ENCODE measurements at regions not wholly inside any gene's neighbourhood (a gene's known extent, or its start where the extent isn't known, plus 50 kb on each side); places are given as distances from the start of the nearest gene placed in this dataset.

DNA sequence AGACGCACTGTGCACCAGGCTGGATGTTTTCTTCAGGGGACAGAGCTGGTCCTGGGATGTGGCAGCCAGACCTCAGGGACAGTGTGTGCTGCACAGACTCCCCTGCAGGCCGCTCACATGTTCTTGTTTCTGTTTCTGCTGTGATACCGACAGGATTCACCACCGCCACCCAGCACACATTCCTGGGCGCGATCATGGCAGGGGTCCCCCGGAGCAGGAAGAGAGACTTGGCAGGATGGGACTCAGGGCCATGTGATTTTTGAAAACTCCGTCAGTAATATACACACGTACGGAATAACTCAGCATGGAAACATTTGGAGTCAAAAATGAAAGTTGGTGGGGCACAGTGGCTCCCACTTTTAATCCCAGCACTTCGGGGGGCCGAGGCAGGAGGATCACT is 79.0 kb downstream of the HAPSTR1 start:
- Histone ChIP-seq H3K27ac (replicated peaks) (no peak overlapping the region), H3K4me3 (replicated peaks; ENCODE audit: insufficient read depth, low read length) (no peak overlapping the region), H3K27me3 (ENCODE audit: insufficient read depth, poor library complexity, severe bottlenecking) (no peaks in the 10 kb centered on the region)
- no peak for DNase-seq (ENCODE audit: low read depth in 1 of 2, low spot score in 1 of 2)
- TF ChIP-seq POLR2AphosphoS5 (IDR thresholded peaks at IDR 0.05; ENCODE audit: low read depth) (no peak), GABPA (IDR thresholded peaks at IDR 0.05; ENCODE audit: low read depth) (no peak), SPI1 (IDR thresholded peaks at IDR 0.05; ENCODE audit: borderline replicate concordance, low read depth) (no peak)
- TF ChIP-seq, protein P1, sequence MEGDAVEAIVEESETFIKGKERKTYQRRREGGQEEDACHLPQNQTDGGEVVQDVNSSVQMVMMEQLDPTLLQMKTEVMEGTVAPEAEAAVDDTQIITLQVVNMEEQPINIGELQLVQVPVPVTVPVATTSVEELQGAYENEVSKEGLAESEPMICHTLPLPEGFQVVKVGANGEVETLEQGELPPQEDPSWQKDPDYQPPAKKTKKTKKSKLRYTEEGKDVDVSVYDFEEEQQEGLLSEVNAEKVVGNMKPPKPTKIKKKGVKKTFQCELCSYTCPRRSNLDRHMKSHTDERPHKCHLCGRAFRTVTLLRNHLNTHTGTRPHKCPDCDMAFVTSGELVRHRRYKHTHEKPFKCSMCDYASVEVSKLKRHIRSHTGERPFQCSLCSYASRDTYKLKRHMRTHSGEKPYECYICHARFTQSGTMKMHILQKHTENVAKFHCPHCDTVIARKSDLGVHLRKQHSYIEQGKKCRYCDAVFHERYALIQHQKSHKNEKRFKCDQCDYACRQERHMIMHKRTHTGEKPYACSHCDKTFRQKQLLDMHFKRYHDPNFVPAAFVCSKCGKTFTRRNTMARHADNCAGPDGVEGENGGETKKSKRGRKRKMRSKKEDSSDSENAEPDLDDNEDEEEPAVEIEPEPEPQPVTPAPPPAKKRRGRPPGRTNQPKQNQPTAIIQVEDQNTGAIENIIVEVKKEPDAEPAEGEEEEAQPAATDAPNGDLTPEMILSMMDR (IDR thresholded peaks at IDR 0.05; ENCODE audit: insufficient read depth, low read length) = no peak
- TF ChIP-seq, protein P2, sequence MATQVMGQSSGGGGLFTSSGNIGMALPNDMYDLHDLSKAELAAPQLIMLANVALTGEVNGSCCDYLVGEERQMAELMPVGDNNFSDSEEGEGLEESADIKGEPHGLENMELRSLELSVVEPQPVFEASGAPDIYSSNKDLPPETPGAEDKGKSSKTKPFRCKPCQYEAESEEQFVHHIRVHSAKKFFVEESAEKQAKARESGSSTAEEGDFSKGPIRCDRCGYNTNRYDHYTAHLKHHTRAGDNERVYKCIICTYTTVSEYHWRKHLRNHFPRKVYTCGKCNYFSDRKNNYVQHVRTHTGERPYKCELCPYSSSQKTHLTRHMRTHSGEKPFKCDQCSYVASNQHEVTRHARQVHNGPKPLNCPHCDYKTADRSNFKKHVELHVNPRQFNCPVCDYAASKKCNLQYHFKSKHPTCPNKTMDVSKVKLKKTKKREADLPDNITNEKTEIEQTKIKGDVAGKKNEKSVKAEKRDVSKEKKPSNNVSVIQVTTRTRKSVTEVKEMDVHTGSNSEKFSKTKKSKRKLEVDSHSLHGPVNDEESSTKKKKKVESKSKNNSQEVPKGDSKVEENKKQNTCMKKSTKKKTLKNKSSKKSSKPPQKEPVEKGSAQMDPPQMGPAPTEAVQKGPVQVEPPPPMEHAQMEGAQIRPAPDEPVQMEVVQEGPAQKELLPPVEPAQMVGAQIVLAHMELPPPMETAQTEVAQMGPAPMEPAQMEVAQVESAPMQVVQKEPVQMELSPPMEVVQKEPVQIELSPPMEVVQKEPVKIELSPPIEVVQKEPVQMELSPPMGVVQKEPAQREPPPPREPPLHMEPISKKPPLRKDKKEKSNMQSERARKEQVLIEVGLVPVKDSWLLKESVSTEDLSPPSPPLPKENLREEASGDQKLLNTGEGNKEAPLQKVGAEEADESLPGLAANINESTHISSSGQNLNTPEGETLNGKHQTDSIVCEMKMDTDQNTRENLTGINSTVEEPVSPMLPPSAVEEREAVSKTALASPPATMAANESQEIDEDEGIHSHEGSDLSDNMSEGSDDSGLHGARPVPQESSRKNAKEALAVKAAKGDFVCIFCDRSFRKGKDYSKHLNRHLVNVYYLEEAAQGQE (IDR thresholded peaks at IDR 0.05; ENCODE audit: insufficient replicate concordance, low read depth) = no peak

DNA sequence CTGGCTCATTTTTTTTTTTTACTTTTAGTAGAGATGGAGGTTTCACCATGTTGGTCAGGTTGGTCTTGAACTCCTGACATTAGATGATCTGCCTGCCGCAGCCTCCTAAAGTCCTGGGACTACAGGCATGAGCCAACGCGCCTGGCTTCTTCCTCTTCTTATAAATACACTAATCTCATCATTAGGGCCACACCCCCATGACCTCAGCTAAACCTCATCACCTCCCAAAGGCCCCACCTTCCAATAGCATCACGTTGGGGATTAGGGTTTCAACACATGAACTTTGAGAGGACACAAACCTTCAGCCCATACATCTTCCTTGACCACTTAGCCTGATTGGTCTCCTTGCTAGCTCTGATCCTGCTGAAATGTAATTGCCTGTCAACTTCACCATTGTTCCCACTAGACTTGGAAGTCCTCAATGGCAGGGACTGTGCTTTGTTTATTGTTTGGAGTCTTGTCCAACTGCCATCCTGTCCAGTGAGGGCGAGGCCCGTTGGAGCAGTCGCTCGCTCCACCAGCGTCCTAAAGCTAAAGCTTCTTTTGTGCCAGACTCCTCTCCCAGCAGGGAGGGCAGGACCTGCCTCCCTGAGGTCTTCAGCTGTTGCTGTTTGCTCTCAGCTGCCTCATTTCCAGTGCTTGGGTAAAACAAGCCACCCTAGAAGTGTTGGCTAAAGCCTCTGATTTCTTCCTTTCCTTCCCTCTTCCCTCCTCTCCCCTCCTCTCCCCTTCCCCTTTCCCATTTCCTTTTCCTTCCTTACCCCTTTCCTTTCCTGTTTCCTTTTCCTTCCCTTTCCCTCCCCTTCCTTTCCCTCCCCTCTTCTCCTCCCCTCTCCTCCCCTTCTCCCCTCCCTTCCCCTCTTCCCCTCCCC is 85.3 kb downstream of the HAPSTR1 start:
- TF ChIP-seq, protein P2 (IDR thresholded peaks at IDR 0.05; ENCODE audit: insufficient replicate concordance, low read depth) = no peak
- TF ChIP-seq POLR2AphosphoS5 (IDR thresholded peaks at IDR 0.05; ENCODE audit: low read depth) (no peak), SPI1 (IDR thresholded peaks at IDR 0.05; ENCODE audit: borderline replicate concordance, low read depth) (no peak), GABPA (IDR thresholded peaks at IDR 0.05; ENCODE audit: low read depth) (no peak)
- TF ChIP-seq, protein P1 (IDR thresholded peaks at IDR 0.05; ENCODE audit: insufficient read depth, low read length) = no peak
- no peaks in the 10 kb centered on the region for H3K27me3 ChIP-seq (ENCODE audit: insufficient read depth, poor library complexity, severe bottlenecking)
- no peak overlapping the region for H3K4me3 ChIP-seq (replicated peaks; ENCODE audit: insufficient read depth, low read length)
- no peak overlapping the region for H3K27ac ChIP-seq (replicated peaks)
- DNase-seq (ENCODE audit: low read depth in 1 of 2, low spot score in 1 of 2) = no peak

GRCh38 chr16:9177861-9178260 is 86.4 kb downstream of the HAPSTR1 start:
- no peak for DNase-seq (ENCODE audit: low read depth in 1 of 2, low spot score in 1 of 2)

More at GRCh38 chr16:9177861-9178260, 86.4 kb downstream of the HAPSTR1 start:
- Histone ChIP-seq H3K4me3 (replicated peaks; ENCODE audit: insufficient read depth, low read length) (no peak overlapping the region), H3K27me3 (ENCODE audit: insufficient read depth, poor library complexity, severe bottlenecking) (no peaks in the 10 kb centered on the region), H3K27ac (replicated peaks) (no peak overlapping the region)
- TF ChIP-seq, protein P1 (IDR thresholded peaks at IDR 0.05; ENCODE audit: insufficient read depth, low read length) = no peak
- no peak for TF ChIP-seq GABPA (IDR thresholded peaks at IDR 0.05; ENCODE audit: low read depth)
